Breast epithelium (tissue), 3 donors: ENCODE measurements at regions not wholly inside any gene's neighbourhood (a gene's known extent, or its start where the extent isn't known, plus 50 kb on each side); places are given as distances from the start of the nearest gene placed in this dataset.

ENCODE experiments used
- CTCF ChIP-seq, 3 donors: fragments of 450-650 bp; IDR thresholded peaks; one replicate each; pipeline ENCODE4 v1.5.1; 2016 to 2017; ENCODE audit warnings: antibody characterized with exemption in 3 of 3, mild to moderate bottlenecking in 3 of 3, moderate library complexity in 3 of 3
- POLR2A ChIP-seq: fragments of 450-650 bp; IDR thresholded peaks from one replicate; pipeline ENCODE4 v1.6.1; 2016; ENCODE audit warnings: antibody characterized with exemption, mild to moderate bottlenecking, moderate library complexity
- POLR2AphosphoS5 ChIP-seq, 3 donors: sonication (generic); formaldehyde crosslinking; IDR thresholded peaks; one replicate each; pipeline ENCODE4 v1.6.1; 2017; ENCODE audit warnings: antibody characterized with exemption in 3 of 3

GRCh38 chr2:239770246-239770639 is 254.9 kb downstream of the NDUFA10 start:
- TF ChIP-seq POLR2A (no peak), CTCF (IDR thresholded peaks at IDR 0.05) (no peak), POLR2AphosphoS5 (IDR thresholded peaks at IDR 0.05) (no peak)
